Stimulated activated effector memory CD8-positive, alpha-beta T cell treated with anti-CD3 and anti-CD28 coated beads, Interleukin-12 subunit alpha, Interleukin-12 subunit beta, amount 100 ng/mL, for 72 hours (primary cell): ENCODE measurements at regions not wholly inside any gene's neighbourhood (a gene's known extent, or its start where the extent isn't known, plus 50 kb on each side); places are given as distances from the start of the nearest gene placed in this dataset.

ENCODE experiments used
- ATAC-seq: fragments of 150-1000 bp; cut with Tn5 transposase; 2 replicates; pipeline ENCODE4 v1.10.0; 2021
- DNase-seq, 2 donors: peaks; one replicate each; pipeline ENCODE4 v3.0.0; 2021 to 2022; ENCODE audit warnings: low spot score in 2 of 2
- H3K27ac Mint-ChIP-seq: one replicate; pipeline ENCODE4 v1.8.0; 2022; ENCODE audit warnings: mild to moderate bottlenecking, mixed read lengths
- H3K36me3 Mint-ChIP-seq: one replicate; pipeline ENCODE4 v1.8.0; 2022; ENCODE audit warnings: mild to moderate bottlenecking, mixed read lengths
- H3K4me1 Mint-ChIP-seq: one replicate; pipeline ENCODE4 v1.8.0; 2022; ENCODE audit warnings: mixed read lengths
- H3K4me3 Mint-ChIP-seq: one replicate; pipeline ENCODE4 v1.8.0; 2022; ENCODE audit warnings: mild to moderate bottlenecking, mixed read lengths
- H3K9me3 Mint-ChIP-seq: one replicate; pipeline ENCODE4 v1.8.0; 2022; ENCODE audit warnings: mixed read lengths

- Mint-ChIP-seq H3K9me3 (peaks cover 3% of the 10 kb centered on the region), H3K36me3 (no peaks in the 10 kb centered on the region), H3K27ac (no peak overlapping the region), H3K4me1 (no peaks in the 10 kb centered on the region), H3K4me3 (no peak overlapping the region)
- DNase-seq (no peak), ATAC-seq (no peak)
Measured at GRCh38 chr7:10790910-10791309, 182.8 kb upstream of the PHF14 start.

DNA sequence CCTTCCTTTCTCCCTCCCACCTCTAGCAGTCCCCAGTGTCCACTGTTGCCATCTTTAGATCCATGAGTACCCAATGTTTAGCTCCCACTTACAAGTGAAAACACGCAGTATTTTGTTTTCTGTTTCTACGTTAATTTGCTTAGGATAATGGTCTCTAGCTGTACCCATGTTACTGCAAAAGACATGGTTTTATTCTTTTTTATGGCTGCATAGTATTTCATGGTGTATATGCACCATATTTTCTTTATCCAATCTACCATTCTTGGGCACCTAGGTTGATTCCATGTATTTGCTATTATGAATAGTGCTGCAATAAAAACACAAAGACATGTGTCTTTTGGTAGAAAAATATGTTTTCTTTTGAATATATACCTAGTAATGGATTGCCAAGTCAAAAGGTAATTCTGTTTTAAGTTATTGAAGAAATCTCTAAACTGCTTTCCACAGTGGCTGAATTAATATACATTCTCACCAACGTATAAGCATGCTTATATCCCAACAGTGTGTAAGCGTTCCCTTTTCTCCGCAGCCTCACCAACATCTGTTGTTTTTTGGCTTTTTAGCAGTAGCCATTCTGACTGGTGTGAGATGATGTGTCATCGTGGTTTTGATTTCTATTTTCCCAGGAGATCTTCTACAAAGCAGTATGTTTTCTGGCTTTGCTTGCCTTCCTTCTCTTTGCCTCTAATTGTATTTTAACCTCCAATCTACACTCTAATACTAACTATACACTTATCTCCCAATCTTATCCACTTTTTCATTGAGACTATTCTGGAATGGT, 179.5 kb upstream of the PHF14 start:
- Mint-ChIP-seq H3K4me3 (no peak overlapping the region), H3K36me3 (no peaks in the 10 kb centered on the region), H3K4me1 (no peaks in the 10 kb centered on the region), H3K9me3 (peaks cover 3% of the 10 kb centered on the region), H3K27ac (no peak overlapping the region)
- no peak for DNase-seq
- ATAC-seq, result no peak

- ATAC-seq (no peak), DNase-seq (no peak)
- peaks cover 3% of the 10 kb centered on the region for H3K9me3 Mint-ChIP-seq
Measured at GRCh38 chr7:10797157-10797556, 176.5 kb upstream of the PHF14 start.

GRCh38 chr7:10798044-10798443, 175.6 kb upstream of the PHF14 start:
- H3K4me1 Mint-ChIP-seq, result no peaks in the 10 kb centered on the region
- DNase-seq (no peak), ATAC-seq (no peak)
- no peaks in the 10 kb centered on the region for H3K36me3 Mint-ChIP-seq
- H3K27ac Mint-ChIP-seq, result no peak overlapping the region
- H3K4me3 Mint-ChIP-seq, result no peak overlapping the region
- peaks cover 3% of the 10 kb centered on the region for H3K9me3 Mint-ChIP-seq

More at GRCh38 chr7:10797157-10797556, 176.5 kb upstream of the PHF14 start:
- Mint-ChIP-seq H3K4me1 (no peaks in the 10 kb centered on the region), H3K36me3 (no peaks in the 10 kb centered on the region), H3K27ac (no peak overlapping the region), H3K4me3 (no peak overlapping the region)

DNA sequence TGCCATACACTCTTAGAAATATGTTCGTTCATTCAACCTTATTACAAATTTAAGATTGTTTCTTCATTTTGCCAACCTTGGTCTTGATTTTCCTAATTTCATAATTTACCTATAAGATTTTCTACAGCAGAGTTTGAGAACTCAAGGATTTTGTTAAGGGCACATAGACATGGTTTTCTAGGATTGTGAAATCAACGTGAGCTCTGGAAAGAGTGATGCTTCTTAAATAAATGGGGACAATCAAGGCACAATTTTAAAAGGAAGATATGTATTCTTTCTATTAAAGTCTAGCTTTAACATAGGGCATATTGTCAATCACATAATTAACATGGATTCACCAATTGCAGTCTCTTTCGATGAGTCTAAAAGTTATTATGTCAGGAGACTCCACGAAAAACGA, 174.2 kb upstream of the PHF14 start:
- H3K4me1 Mint-ChIP-seq, result no peaks in the 10 kb centered on the region
- peaks cover 3% of the 10 kb centered on the region for H3K9me3 Mint-ChIP-seq
- DNase-seq (no peak), ATAC-seq (no peak)
- no peak overlapping the region for H3K4me3 Mint-ChIP-seq
- no peak overlapping the region for H3K27ac Mint-ChIP-seq
- no peaks in the 10 kb centered on the region for H3K36me3 Mint-ChIP-seq

DNA sequence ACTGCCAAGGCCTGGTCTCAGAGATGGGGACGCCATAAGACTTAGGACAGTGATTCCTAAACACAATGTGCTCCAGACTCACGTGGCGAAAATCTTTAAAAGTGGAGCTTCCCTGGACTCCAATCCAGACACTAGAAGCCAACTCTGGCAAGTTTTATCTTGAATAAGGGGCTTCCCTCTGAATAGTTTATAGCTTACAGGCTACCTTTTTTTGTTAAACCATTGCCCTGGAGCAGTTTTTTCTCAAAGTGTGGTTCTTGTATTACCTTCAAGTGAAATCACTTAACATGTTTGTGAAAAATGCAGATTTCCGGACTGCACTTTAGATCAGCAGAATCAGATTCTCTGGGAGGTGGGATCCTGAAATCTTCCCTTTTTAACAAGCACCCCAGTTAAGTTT, 171.7 kb upstream of the PHF14 start:
- Mint-ChIP-seq H3K36me3 (no peaks in the 10 kb centered on the region), H3K4me3 (no peak overlapping the region), H3K4me1 (no peaks in the 10 kb centered on the region), H3K9me3 (no peaks in the 10 kb centered on the region), H3K27ac (no peak overlapping the region)
- ATAC-seq (no peak), DNase-seq (no peak)

GRCh38 chr7:10802526-10802925, 171.1 kb upstream of the PHF14 start:
- no peak overlapping the region for H3K27ac Mint-ChIP-seq
- no peak for ATAC-seq
- no peaks in the 10 kb centered on the region for H3K4me1 Mint-ChIP-seq
- no peaks in the 10 kb centered on the region for H3K9me3 Mint-ChIP-seq
- H3K36me3 Mint-ChIP-seq, result no peaks in the 10 kb centered on the region
- no peak overlapping the region for H3K4me3 Mint-ChIP-seq
- no peak for DNase-seq

GRCh38 chr7:10803720-10804119, 170.0 kb upstream of the PHF14 start:
- H3K4me1 Mint-ChIP-seq, result no peaks in the 10 kb centered on the region
- H3K36me3 Mint-ChIP-seq, result no peaks in the 10 kb centered on the region
- no peak overlapping the region for H3K27ac Mint-ChIP-seq
- DNase-seq, result no peak
- no peak for ATAC-seq
- H3K9me3 Mint-ChIP-seq, result peaks cover 3% of the 10 kb centered on the region
- H3K4me3 Mint-ChIP-seq, result no peak overlapping the region

GRCh38 chr7:10804770-10805169, 168.9 kb upstream of the PHF14 start:
- Mint-ChIP-seq H3K9me3 (peaks cover 3% of the 10 kb centered on the region), H3K4me3 (no peak overlapping the region), H3K36me3 (no peaks in the 10 kb centered on the region), H3K4me1 (no peaks in the 10 kb centered on the region), H3K27ac (no peak overlapping the region)
- ATAC-seq (no peak), DNase-seq (no peak)

- H3K36me3 Mint-ChIP-seq, result no peaks in the 10 kb centered on the region
- ATAC-seq, result no peak
- peaks cover 1% of the 10 kb centered on the region for H3K9me3 Mint-ChIP-seq
- no peaks in the 10 kb centered on the region for H3K4me1 Mint-ChIP-seq
- H3K27ac Mint-ChIP-seq, result no peak overlapping the region
- H3K4me3 Mint-ChIP-seq, result no peak overlapping the region
- no peak for DNase-seq
Measured at GRCh38 chr7:10815546-10815945, 158.1 kb upstream of the PHF14 start.

DNA sequence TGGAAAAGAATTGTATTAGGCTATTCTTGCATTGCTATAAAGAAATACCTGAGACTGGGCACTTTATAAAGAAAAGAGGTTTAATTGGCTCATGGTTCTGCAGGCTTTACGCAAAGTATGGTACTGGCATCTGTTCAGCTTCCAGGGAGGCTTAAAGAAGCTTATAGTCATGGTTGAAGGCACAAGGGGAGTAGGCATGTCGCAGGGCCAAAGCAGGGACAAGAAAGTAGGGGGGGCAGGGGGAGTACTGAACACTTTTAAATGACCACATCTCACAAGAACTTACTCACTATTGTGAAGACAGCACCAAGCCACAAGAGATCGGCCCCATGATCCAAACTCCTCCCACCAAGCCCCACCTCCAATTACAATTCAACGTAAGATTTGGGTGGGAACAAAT, 152.5 kb upstream of the PHF14 start:
- Mint-ChIP-seq H3K9me3 (no peaks in the 10 kb centered on the region), H3K4me3 (no peak overlapping the region), H3K36me3 (no peaks in the 10 kb centered on the region), H3K27ac (no peak overlapping the region), H3K4me1 (no peaks in the 10 kb centered on the region)
- DNase-seq (no peak), ATAC-seq (no peak)

DNA sequence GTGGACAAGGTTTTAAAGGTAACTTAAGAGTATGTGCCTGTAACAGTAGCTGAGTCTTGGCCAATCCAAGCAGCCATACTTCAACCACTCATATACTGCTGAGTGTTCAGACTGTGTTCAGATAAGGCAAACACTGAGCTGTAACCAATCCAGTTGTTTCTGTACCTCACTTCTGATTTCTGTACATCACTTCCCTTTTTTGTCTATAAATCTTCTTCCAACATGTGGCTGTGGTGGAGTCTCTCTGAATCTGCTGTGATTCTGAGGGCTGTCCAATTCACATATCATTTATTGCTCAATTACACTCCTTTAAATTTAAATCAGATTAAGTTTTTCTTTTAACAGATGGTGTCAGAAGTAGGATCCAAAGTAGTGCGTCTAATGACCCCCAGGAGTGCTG, 149.5 kb upstream of the PHF14 start:
- ATAC-seq, result no peak

DNA sequence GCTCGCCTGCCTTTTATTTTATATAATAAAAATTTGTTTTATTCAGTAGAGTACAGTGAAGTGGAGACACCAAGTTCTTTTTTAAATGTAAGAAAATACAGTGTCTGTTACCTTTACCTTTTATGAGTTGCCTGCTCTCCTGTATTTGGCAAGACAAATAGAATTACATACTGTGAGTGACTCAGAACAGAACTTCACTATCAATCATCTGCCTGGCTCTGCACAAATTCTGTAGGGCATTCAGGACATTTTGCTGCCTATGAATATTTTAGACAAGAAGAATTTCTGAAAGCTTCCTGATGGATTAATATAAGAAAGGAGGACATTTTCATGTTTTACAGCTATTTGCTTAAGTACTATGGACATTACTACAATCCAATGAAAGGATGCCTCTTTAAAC, 135.4 kb upstream of the PHF14 start:
- H3K27ac Mint-ChIP-seq, result no peak overlapping the region
- H3K4me3 Mint-ChIP-seq, result no peak overlapping the region
- H3K9me3 Mint-ChIP-seq, result no peaks in the 10 kb centered on the region
- H3K4me1 Mint-ChIP-seq, result no peaks in the 10 kb centered on the region
- ATAC-seq (no peak), DNase-seq (no peak)
- no peaks in the 10 kb centered on the region for H3K36me3 Mint-ChIP-seq

More for the DNA sequence above, 149.5 kb upstream of the PHF14 start:
- Mint-ChIP-seq H3K4me3 (no peak overlapping the region), H3K9me3 (no peaks in the 10 kb centered on the region), H3K4me1 (no peaks in the 10 kb centered on the region), H3K36me3 (no peaks in the 10 kb centered on the region), H3K27ac (no peak overlapping the region)
- DNase-seq, result no peak

- DNase-seq (no peak), ATAC-seq (no peak)
- Mint-ChIP-seq H3K4me1 (no peaks in the 10 kb centered on the region), H3K4me3 (no peak overlapping the region), H3K36me3 (no peaks in the 10 kb centered on the region), H3K9me3 (no peaks in the 10 kb centered on the region), H3K27ac (no peak overlapping the region)
Measured at GRCh38 chr7:10845225-10845624, 128.4 kb upstream of the PHF14 start.

GRCh38 chr7:10855583-10855982, 118.1 kb upstream of the PHF14 start:
- DNase-seq (no peak), ATAC-seq (peak; percentile 16)
- Mint-ChIP-seq H3K4me1 (no peaks in the 10 kb centered on the region), H3K36me3 (no peaks in the 10 kb centered on the region), H3K9me3 (no peaks in the 10 kb centered on the region), H3K4me3 (no peak overlapping the region), H3K27ac (no peak overlapping the region)

GRCh38 chr7:10860516-10860915, 113.2 kb upstream of the PHF14 start:
- Mint-ChIP-seq H3K4me3 (no peak overlapping the region), H3K4me1 (no peaks in the 10 kb centered on the region), H3K27ac (no peak overlapping the region), H3K36me3 (no peaks in the 10 kb centered on the region), H3K9me3 (no peaks in the 10 kb centered on the region)
- ATAC-seq (no peak), DNase-seq (no peak)

GRCh38 chr7:10863476-10863875, 110.2 kb upstream of the PHF14 start:
- Mint-ChIP-seq H3K27ac (no peak overlapping the region), H3K36me3 (no peaks in the 10 kb centered on the region), H3K4me3 (no peak overlapping the region), H3K4me1 (no peaks in the 10 kb centered on the region), H3K9me3 (no peaks in the 10 kb centered on the region)
- DNase-seq (no peak), ATAC-seq (no peak)
